A673 (cell line): ENCODE measurements at regions not wholly inside any gene's neighbourhood (a gene's known extent, or its start where the extent isn't known, plus 50 kb on each side); places are given as distances from the start of the nearest gene placed in this dataset.

Experiments
- CTCF ChIP-seq: fragments of 300-800, 200-600 bp; sonication (generic); conservative IDR thresholded peaks from 2 replicates; pipeline ENCODE4 v1.5.1; 2017; ENCODE audit warnings: low read depth, mild to moderate bottlenecking, antibody characterized with exemption, low read length, moderate library complexity, mixed read lengths
- EZH2 ChIP-seq: fragments of 200-600 bp; sonication (generic); IDR thresholded peaks from 2 replicates; pipeline ENCODE4 v1.6.1; 2017; ENCODE audit warnings: borderline replicate concordance, low read depth, mild to moderate bottlenecking, mixed read lengths, antibody characterized with exemption, low read length; ENCODE audit not compliant: poor library complexity, severe bottlenecking

GRCh38 chr15:88309363-88309762 is 52.8 kb upstream of the NTRK3 start:
- TF ChIP-seq CTCF = no peak
- TF ChIP-seq EZH2 = no peak
